Stimulated activated CD8-positive, alpha-beta memory T cell treated with anti-CD3 and anti-CD28 coated beads, Interleukin-7, amount 100 ng/mL, for 24 hours (primary cell): ENCODE measurements at regions not wholly inside any gene's neighbourhood (a gene's known extent, or its start where the extent isn't known, plus 50 kb on each side); places are given as distances from the start of the nearest gene placed in this dataset.
A peak's percentile ranks its signal among the peaks of the same experiment; 100 is the strongest.

Source experiments
- DNase-seq: peaks from one replicate; pipeline ENCODE4 v3.0.0-alpha.2; 2020; ENCODE audit warnings: low read depth

GRCh38 chr1:221470000-221470698 is 271.7 kb downstream of the DUSP10 start:
- DNase-seq: no peak

- DNase-seq: no peak
Measured at GRCh38 chr1:221473411-221473810, 268.5 kb downstream of the DUSP10 start.

GRCh38 chr1:221477252-221477651 is 264.6 kb downstream of the DUSP10 start:
- no peak for DNase-seq

- DNase-seq: peak; percentile 16
Measured at GRCh38 chr1:221478050-221478949, 263.6 kb downstream of the DUSP10 start.

- DNase-seq: no peak
Measured at GRCh38 chr1:221487781-221488524, 253.9 kb downstream of the DUSP10 start.

GRCh38 chr1:221488550-221488949 is 253.3 kb downstream of the DUSP10 start:
- no peak for DNase-seq

- no peak for DNase-seq
Measured at GRCh38 chr1:221494670-221495069, 247.2 kb downstream of the DUSP10 start.

GRCh38 chr1:221497046-221497445 is 244.8 kb downstream of the DUSP10 start:
- DNase-seq: no peak

- no peak for DNase-seq
Measured at GRCh38 chr1:221503268-221503667, 238.6 kb downstream of the DUSP10 start.

- DNase-seq: no peak
Measured at GRCh38 chr1:221509575-221510355, 232.1 kb downstream of the DUSP10 start.

- DNase-seq: no peak
Measured at GRCh38 chr1:221510793-221511503, 230.9 kb downstream of the DUSP10 start.

GRCh38 chr1:221511797-221512196 is 230.1 kb downstream of the DUSP10 start:
- no peak for DNase-seq

- DNase-seq: no peak
Measured at GRCh38 chr1:221514806-221515205, 227.1 kb downstream of the DUSP10 start.

GRCh38 chr1:221515496-221515895 is 226.4 kb downstream of the DUSP10 start:
- no peak for DNase-seq

GRCh38 chr1:221517961-221518360 is 223.9 kb downstream of the DUSP10 start:
- DNase-seq: no peak

- no peak for DNase-seq
Measured at GRCh38 chr1:221520250-221520649, 221.6 kb downstream of the DUSP10 start.

- DNase-seq: no peak
Measured at GRCh38 chr1:221521686-221522085, 220.2 kb downstream of the DUSP10 start.

- DNase-seq: no peak
Measured at GRCh38 chr1:221522529-221522940, 219.4 kb downstream of the DUSP10 start.

GRCh38 chr1:221525749-221526148 is 216.1 kb downstream of the DUSP10 start:
- no peak for DNase-seq

GRCh38 chr1:221527302-221527701 is 214.6 kb downstream of the DUSP10 start:
- no peak for DNase-seq
